MM.1S (cell line): ENCODE measurements at regions not wholly inside any gene's neighbourhood (a gene's known extent, or its start where the extent isn't known, plus 50 kb on each side); places are given as distances from the start of the nearest gene placed in this dataset.

Source experiments
- EZH2 ChIP-seq: fragments of 300-600 bp; sonication (generic); optimal IDR thresholded peaks from 2 replicates; pipeline ENCODE3; 2017; ENCODE audit warnings: low read depth, mild to moderate bottlenecking, antibody characterized with exemption, low read length, mixed read lengths
- EZH2phosphoT487 ChIP-seq: fragments of 300-600 bp; sonication (generic); IDR thresholded peaks from 2 replicates; pipeline ENCODE4 v1.6.1; 2018; ENCODE audit warnings: antibody characterized with exemption, low read length
- TF ChIP-seq, protein P1 (sequence below): fragments of 300-600 bp; sonication (generic); IDR thresholded peaks from 2 replicates; pipeline ENCODE4 v1.5.1; 2016; ENCODE audit warnings: antibody characterized with exemption, low read length, mixed read lengths

GRCh38 chr2:12066116-12066515 lies 319.7 kb downstream of the LPIN1 start:
- TF ChIP-seq, protein P1, sequence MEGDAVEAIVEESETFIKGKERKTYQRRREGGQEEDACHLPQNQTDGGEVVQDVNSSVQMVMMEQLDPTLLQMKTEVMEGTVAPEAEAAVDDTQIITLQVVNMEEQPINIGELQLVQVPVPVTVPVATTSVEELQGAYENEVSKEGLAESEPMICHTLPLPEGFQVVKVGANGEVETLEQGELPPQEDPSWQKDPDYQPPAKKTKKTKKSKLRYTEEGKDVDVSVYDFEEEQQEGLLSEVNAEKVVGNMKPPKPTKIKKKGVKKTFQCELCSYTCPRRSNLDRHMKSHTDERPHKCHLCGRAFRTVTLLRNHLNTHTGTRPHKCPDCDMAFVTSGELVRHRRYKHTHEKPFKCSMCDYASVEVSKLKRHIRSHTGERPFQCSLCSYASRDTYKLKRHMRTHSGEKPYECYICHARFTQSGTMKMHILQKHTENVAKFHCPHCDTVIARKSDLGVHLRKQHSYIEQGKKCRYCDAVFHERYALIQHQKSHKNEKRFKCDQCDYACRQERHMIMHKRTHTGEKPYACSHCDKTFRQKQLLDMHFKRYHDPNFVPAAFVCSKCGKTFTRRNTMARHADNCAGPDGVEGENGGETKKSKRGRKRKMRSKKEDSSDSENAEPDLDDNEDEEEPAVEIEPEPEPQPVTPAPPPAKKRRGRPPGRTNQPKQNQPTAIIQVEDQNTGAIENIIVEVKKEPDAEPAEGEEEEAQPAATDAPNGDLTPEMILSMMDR = no peak
- TF ChIP-seq EZH2phosphoT487 (no peak), EZH2 (no peak)
